Activated CD8-positive, alpha-beta T cell treated with anti-CD3 and anti-CD28 coated beads, Interleukin-2, amount 10 ng/mL, durations not matched to agents 7 days and 5 days (primary cell): ENCODE measurements at regions not wholly inside any gene's neighbourhood (a gene's known extent, or its start where the extent isn't known, plus 50 kb on each side); places are given as distances from the start of the nearest gene placed in this dataset.
A peak's percentile ranks its signal among the peaks of the same experiment; 100 is the strongest.

Experiments
- ATAC-seq: fragments of 150-1000 bp; cut with Tn5 transposase; one replicate; pipeline ENCODE4 v1.10.0; 2021; ENCODE audit warnings: moderate library complexity
- CTCF ChIA-PET: fragments of 350-600 bp; sonication (Branson Sonifier 250); formaldehyde crosslinking; loops from one replicate; lab custom pipeline; 2021; ENCODE audit warnings: antibody characterized with exemption; lab: Charles Lee
- POLR2A ChIA-PET: fragments of 350-600 bp; sonication (Branson Sonifier 250); formaldehyde crosslinking; loops from one replicate; lab custom pipeline; 2021; ENCODE audit warnings: antibody characterized with exemption; lab: Charles Lee
- DNase-seq: peaks from one replicate; pipeline ENCODE4 v3.0.0-alpha.2; 2020
- H3K27ac Mint-ChIP-seq: one replicate; pipeline ENCODE4 v1.8.0; 2021; ENCODE audit warnings: mild to moderate bottlenecking, mixed read lengths
- H3K27me3 Mint-ChIP-seq: one replicate; pipeline ENCODE4 v1.8.0; 2021; ENCODE audit warnings: low read depth, mixed read lengths
- H3K36me3 Mint-ChIP-seq: one replicate; pipeline ENCODE4 v1.8.0; 2021; ENCODE audit warnings: low read depth, mixed read lengths
- H3K4me1 Mint-ChIP-seq: one replicate; pipeline ENCODE4 v1.8.0; 2021; ENCODE audit warnings: low read depth, mixed read lengths
- H3K4me3 Mint-ChIP-seq: one replicate; pipeline ENCODE4 v1.8.0; 2021; ENCODE audit warnings: mild to moderate bottlenecking, mixed read lengths
- H3K9me3 Mint-ChIP-seq: one replicate; pipeline ENCODE4 v1.8.0; 2022; ENCODE audit warnings: mixed read lengths; ENCODE audit not compliant: insufficient read depth

DNA sequence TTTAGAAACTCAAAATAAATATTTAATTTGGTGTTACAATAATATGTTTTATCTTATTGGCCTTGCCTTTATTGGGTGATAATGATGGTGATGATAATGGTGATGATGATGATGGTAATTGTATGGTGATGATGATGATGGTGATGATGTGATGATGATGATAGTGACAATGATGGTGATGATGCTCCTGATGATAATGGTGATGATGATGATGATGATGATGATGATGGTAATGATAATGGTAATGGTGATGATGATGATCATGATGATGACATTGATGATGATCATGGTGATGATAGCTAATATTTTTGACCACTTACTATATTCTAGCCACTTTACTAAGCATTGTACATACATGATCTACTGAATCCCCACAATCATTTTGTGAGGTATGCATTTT lies 1548.6 kb upstream of the TMEM132C start:
- H3K27ac Mint-ChIP-seq = no peak overlapping the region

DNA sequence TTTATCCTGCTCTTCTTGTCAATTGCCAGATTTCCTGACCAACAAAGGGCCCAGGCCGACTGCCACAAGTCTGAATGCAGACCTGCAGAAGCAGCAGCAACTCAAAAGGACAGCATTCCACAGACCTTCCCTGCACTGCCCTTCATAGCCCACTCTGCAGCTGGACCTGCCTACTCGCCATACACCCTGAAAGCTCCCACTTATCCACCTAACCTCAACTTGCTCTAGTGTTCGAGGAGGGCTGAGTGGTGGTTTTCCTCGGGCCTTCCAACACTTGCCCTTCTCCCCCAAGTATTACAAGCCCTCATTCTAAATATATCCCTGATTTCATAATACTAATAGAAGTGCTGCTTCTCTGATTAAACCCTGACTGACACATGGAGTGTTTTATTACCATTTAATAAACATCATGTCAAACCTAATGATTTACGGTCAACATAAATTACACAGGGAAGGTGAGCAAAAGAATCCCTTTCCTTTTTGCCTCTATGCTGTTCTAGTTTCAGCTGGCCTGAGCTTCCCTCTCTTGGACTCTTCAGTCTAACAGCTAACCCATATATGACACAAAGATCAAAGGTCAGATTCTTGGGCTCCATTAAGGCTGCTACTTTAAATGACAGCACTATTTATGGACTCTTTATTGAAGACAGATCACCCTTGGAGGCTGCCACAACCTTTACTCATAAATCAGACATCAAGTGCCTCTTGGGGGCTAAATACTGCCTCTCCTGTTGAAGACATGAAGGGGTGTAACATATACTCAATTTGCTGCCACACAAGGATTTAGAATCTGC lies 1546.9 kb upstream of the TMEM132C start:
- no peak overlapping the region for H3K27ac Mint-ChIP-seq
- DNase-seq (no peak), ATAC-seq (no peak)
- no peaks in the 10 kb centered on the region for H3K27me3 Mint-ChIP-seq
- peaks cover 1% of the 10 kb centered on the region for H3K36me3 Mint-ChIP-seq
- POLR2A ChIA-PET = no interaction called here
- H3K4me3 Mint-ChIP-seq = no peak overlapping the region
- CTCF ChIA-PET = interaction anchor here (1.2 kb wide), 1 partner anchor 28 kb away, joined by 3 read pairs; no protein-coding TSS in a partner anchor
- no peaks in the 10 kb centered on the region for H3K4me1 Mint-ChIP-seq
- no peaks in the 10 kb centered on the region for H3K9me3 Mint-ChIP-seq

More for the DNA sequence above, 1548.6 kb upstream of the TMEM132C start:
- ATAC-seq (no peak), DNase-seq (no peak)
- no peaks in the 10 kb centered on the region for H3K9me3 Mint-ChIP-seq
- peaks cover 1% of the 10 kb centered on the region for H3K36me3 Mint-ChIP-seq
- H3K4me1 Mint-ChIP-seq = no peaks in the 10 kb centered on the region
- no peaks in the 10 kb centered on the region for H3K27me3 Mint-ChIP-seq
- POLR2A ChIA-PET = no interaction called here
- no peak overlapping the region for H3K4me3 Mint-ChIP-seq
- CTCF ChIA-PET = no interaction called here

DNA sequence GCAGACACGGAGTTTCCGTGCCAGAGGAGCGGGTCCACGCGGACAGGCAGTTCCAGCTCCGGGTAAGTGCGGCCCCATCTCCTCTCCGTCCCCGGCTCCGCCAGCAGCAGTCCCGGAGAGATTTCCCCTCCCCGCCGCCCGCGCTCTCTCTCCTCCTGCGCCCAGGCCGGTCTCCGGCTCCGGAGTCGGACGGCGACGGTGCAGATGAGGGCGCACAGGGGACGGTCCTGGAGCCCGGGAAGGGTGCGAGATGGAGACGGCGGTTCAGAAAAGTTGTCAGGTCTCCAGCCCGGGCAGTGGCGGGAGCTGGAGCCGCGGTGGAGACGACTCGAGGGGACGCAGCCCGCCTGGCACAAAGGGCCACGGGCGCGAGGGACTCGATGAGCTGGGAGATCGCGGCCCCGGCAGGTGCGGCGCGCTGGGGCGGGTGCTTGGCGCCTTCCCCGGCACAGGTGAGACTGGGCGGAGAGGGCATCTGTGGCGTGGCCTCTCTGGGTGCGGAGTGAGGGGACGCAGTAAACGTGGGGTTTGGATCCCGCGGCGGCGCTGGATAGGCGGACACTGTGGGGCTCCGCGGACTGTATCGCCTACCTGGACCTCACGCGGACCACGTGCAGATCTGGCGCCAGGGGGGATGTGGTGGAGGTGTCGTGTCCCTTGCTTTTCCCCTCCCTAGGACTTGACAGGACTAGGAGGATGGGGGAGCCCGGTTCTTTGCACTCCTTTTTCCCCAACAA lies 1540.3 kb upstream of the TMEM132C start:
- DNase-seq = no peak
- peaks cover 11% of the 10 kb centered on the region for H3K27me3 Mint-ChIP-seq
- no peaks in the 10 kb centered on the region for H3K4me1 Mint-ChIP-seq
- no peaks in the 10 kb centered on the region for H3K9me3 Mint-ChIP-seq
- ChIA-PET CTCF (no interaction called here), POLR2A (no interaction called here)
- H3K36me3 Mint-ChIP-seq = peaks cover 4% of the 10 kb centered on the region
- H3K27ac Mint-ChIP-seq = no peak overlapping the region
- no peak for ATAC-seq
- no peak overlapping the region for H3K4me3 Mint-ChIP-seq

DNA sequence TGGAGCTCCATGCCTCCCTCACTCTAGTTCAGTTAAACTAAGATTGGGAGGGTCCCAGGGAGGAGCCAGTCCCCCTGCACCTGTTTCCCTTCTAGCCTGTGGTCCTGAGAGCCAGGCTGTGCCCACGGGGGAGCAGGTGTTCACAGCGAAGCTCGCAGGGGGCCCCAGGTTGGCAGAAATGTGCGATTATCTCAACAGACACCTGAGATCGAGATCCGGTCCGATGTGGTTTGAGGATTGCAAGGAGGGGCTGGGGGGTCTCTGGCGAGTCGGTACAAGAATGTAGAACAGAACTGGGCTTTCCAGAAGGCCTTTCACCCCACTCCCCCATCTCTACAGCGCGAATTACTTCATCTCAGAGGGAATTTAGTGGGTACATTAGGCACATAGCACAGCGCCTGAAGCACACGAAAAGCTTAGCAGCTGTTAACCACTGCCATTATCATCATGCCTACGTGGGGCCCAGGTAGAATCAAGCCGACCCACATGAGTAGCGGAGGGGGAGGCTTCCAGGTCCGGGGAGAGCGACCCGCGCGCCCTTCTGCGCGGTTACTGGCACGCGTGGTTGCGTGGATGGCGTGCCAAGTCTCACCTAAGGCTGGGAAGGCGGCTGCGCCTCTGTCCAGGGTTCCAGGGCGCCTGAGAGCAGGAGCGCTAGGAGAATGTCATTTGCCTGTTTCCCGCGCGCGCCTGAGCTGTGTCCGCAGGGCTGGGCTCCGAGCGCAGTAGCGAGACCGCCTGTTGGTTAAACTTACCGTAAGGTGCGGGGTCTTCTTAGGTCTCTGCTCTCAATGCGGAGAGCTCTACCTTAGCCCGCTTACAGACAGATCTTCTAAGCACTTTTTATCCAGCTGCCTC lies 1539.5 kb upstream of the TMEM132C start:
- Mint-ChIP-seq H3K27ac (no peak overlapping the region), H3K27me3 (peaks cover 11% of the 10 kb centered on the region), H3K9me3 (no peaks in the 10 kb centered on the region), H3K4me1 (no peaks in the 10 kb centered on the region), H3K36me3 (peaks cover 4% of the 10 kb centered on the region), H3K4me3 (no peak overlapping the region)
- no peak for ATAC-seq
- CTCF ChIA-PET = no interaction called here
- POLR2A ChIA-PET = no interaction called here
- no peak for DNase-seq

DNA sequence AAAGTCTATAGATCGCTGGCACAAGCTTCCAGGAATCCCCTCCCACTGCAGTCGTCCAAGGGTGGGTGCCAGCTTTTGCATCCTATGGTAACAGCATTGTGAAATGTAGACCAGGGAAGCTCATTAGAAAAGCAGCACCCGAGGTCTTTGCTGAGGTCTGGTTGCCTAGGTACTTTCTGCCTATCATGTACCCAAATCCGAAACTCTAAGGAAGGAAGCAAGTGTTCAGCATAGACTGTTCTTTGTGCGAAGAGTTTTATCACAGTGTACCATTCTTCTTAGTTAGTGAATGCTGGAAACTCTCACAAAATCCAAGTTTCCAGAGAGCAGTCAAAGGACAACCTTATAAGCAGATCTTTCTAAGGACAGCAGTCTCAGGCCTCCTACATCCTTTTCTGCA lies 1532.7 kb upstream of the TMEM132C start:
- Mint-ChIP-seq H3K27me3 (no peaks in the 10 kb centered on the region), H3K27ac (no peak overlapping the region), H3K9me3 (no peaks in the 10 kb centered on the region), H3K4me3 (no peak overlapping the region), H3K36me3 (no peaks in the 10 kb centered on the region), H3K4me1 (no peaks in the 10 kb centered on the region)
- CTCF ChIA-PET = no interaction called here
- DNase-seq (no peak), ATAC-seq (no peak)
- POLR2A ChIA-PET = no interaction called here

DNA sequence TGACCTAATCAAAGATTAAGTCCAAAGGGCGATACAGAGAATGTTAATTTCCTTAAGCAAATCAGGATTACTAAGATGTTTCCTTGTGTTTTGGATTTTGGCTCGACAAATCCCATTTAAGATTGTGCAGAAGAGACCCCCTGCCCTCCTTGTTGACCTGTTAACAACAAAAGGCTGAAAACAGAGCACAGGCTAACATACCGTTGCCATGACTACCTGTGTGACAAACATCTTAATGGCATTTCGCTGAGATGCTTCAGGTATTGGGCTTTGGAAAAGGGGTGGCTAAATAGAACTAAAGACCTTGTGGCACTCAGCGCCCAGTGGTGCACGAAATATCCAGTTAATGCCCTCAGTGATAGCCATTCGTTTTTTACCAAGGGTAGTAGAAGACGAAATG lies 1532.3 kb upstream of the TMEM132C start:
- no peak overlapping the region for H3K27ac Mint-ChIP-seq
- DNase-seq (no peak), ATAC-seq (no peak)
- H3K4me1 Mint-ChIP-seq = no peaks in the 10 kb centered on the region
- H3K9me3 Mint-ChIP-seq = no peaks in the 10 kb centered on the region
- CTCF ChIA-PET = no interaction called here
- POLR2A ChIA-PET = no interaction called here
- no peaks in the 10 kb centered on the region for H3K27me3 Mint-ChIP-seq
- H3K36me3 Mint-ChIP-seq = no peaks in the 10 kb centered on the region
- H3K4me3 Mint-ChIP-seq = no peak overlapping the region

DNA sequence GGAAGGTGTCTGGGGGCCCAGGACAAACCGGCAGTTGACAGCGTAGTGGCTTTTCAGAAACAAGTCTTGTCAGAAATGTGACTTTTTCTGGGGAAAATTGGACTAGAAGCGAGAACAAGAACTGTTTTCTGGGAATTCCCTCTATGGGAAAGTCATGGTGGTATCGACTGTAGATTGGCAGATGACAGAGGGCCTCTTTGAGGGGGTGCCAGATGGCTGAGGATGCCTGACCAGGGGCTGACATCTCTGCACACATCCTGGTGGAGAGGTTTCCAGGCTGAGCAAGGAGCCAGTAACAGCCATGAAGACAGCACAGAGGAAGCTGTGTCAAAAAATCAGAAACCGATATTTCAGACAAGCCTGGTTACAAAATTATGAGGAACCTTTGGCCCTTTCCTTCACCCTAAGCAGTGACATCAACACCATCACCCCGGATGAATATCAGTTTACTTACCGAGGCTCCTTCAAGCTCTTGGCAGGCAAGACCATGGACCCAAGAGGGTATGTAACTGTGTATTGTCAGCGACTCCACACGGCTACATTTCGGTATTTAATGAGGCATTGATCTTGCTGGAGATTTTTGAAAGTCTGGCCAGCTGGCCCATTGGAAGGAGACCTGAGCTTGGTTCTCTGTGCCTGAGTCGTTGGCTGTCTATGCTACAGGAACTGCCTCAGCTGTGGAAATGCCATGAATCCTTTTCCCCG lies 1525.3 kb upstream of the TMEM132C start:
- no peak for ATAC-seq
- ChIA-PET POLR2A (no interaction called here), CTCF (no interaction called here)
- no peak overlapping the region for H3K27ac Mint-ChIP-seq
- no peaks in the 10 kb centered on the region for H3K4me1 Mint-ChIP-seq
- no peaks in the 10 kb centered on the region for H3K36me3 Mint-ChIP-seq
- DNase-seq = no peak
- no peak overlapping the region for H3K4me3 Mint-ChIP-seq
- no peaks in the 10 kb centered on the region for H3K27me3 Mint-ChIP-seq
- H3K9me3 Mint-ChIP-seq = no peaks in the 10 kb centered on the region

DNA sequence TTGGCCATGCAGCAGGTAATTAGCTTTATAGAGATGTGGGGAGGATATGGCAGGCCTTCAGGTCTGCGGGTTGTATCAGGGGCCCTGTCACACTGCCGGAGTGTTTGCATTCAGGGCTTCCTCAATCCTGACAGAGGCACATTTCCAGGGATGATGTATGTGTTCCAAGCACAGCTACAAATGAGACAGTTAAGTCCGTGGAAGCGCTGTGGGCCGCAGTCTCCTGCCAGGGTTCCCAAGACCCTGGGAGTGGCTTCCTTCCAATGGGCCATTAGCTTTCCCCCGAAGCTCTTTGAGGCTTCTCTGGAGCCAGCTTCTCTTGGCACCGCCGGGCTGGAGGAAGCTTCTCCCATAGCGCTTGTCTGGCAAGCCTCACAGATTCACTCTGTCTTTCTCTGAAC lies 1524.7 kb upstream of the TMEM132C start:
- CTCF ChIA-PET = no interaction called here
- Mint-ChIP-seq H3K36me3 (no peaks in the 10 kb centered on the region), H3K27ac (no peak overlapping the region), H3K4me3 (no peak overlapping the region), H3K9me3 (no peaks in the 10 kb centered on the region), H3K4me1 (no peaks in the 10 kb centered on the region), H3K27me3 (no peaks in the 10 kb centered on the region)
- no peak for ATAC-seq
- no peak for DNase-seq
- POLR2A ChIA-PET = no interaction called here

DNA sequence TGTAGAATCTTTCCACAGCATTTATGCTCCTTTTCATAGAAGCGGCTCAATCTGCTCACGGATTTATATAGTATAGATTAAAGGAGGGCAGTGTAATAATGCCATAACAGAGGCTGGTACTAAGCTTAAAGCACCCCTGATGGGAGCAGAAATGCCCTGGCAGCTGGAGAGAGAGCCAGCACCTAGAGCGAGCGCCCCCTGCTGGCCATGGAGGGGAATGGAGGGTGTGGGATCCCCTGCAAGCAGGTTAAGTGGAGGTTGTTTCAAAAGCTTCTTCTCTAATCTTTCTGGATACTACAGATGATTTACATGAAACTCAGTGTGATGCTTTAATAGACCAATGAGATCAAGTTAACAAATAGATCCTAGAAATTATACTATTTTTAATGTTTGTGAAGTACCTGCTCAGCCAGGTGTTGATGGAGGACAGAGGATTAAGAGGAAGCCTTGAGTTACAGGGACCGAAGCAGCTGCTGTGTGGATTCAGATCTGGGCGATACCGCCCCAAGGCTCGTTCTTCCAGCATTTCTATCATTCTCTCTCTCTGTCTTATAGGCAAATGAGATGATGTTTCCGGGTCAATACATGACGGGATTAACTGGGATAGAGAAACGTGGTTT lies 1519.3 kb upstream of the TMEM132C start:
- no peak for ATAC-seq
- ChIA-PET POLR2A (no interaction called here), CTCF (interaction anchor here (0.5 to 1.7 kb wide), 16 partner anchors 9 to 1564 kb away, joined by 3 to 7 read pairs (median 3); no protein-coding TSS in a partner anchor)
- peak; percentile 55 for DNase-seq
- no peaks in the 10 kb centered on the region for H3K36me3 Mint-ChIP-seq
- no peak overlapping the region for H3K27ac Mint-ChIP-seq
- H3K9me3 Mint-ChIP-seq = no peaks in the 10 kb centered on the region
- H3K4me1 Mint-ChIP-seq = no peaks in the 10 kb centered on the region
- no peaks in the 10 kb centered on the region for H3K27me3 Mint-ChIP-seq
- no peak overlapping the region for H3K4me3 Mint-ChIP-seq

DNA sequence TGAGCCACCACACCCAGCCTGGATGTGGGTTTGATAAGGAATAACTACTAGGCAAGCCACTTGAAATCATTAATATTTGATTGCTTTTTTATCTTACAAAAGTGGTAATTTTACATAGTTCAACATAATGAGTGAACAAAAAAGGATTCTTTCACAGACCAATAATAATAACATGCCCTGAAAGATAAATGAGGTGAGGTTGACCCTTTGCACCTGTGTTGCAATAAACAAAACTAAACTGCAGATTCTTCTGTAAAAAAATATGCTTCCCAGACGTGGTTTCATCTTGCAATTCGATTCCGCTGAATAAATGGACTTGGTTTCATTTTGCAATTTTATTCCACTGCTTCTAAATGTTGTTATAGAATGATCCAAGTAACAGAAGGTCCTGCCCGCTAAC lies 1514.9 kb upstream of the TMEM132C start:
- no peaks in the 10 kb centered on the region for H3K9me3 Mint-ChIP-seq
- DNase-seq (no peak), ATAC-seq (no peak)
- CTCF ChIA-PET = no interaction called here
- H3K4me1 Mint-ChIP-seq = no peaks in the 10 kb centered on the region
- POLR2A ChIA-PET = no interaction called here
- no peak overlapping the region for H3K27ac Mint-ChIP-seq
- no peak overlapping the region for H3K4me3 Mint-ChIP-seq
- H3K27me3 Mint-ChIP-seq = no peaks in the 10 kb centered on the region
- no peaks in the 10 kb centered on the region for H3K36me3 Mint-ChIP-seq

DNA sequence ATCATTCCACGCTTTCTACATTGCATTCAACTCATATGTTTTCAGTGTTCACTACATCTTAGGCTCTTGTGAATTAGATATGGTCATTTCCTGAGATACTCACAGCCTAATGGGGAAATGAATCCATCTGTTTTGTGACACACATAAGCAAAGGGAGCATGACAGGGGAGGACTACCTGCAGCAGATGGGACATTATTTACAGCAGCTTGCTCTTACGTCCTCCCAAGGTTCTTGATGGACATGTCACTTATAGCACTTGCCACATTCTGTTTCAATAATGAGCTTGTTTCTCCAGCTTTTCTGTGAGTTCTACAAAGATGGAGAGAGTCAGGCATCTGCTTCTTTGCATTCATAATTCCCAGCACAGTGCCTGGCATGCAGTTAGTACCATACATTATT lies 1509.6 kb upstream of the TMEM132C start:
- ChIA-PET POLR2A (no interaction called here), CTCF (interaction anchor here (1.4 kb wide), 1 partner anchor 10 kb away, joined by 4 read pairs; no protein-coding TSS in a partner anchor)
- Mint-ChIP-seq H3K9me3 (peaks cover 9% of the 10 kb centered on the region), H3K27me3 (no peaks in the 10 kb centered on the region), H3K4me3 (no peak overlapping the region), H3K27ac (no peak overlapping the region), H3K4me1 (no peaks in the 10 kb centered on the region), H3K36me3 (no peaks in the 10 kb centered on the region)
- ATAC-seq = no peak
- no peak for DNase-seq
